HG03460 (cell line): ENCODE measurements at regions not wholly inside any gene's neighbourhood (a gene's known extent, or its start where the extent isn't known, plus 50 kb on each side); places are given as distances from the start of the nearest gene placed in this dataset.

ENCODE experiments used
- ATAC-seq: cut with Tn5 transposase; IDR thresholded peaks from one replicate; pipeline ENCODE4 v1.9.1; 2021; ENCODE audit not compliant: unreplicated experiment

DNA sequence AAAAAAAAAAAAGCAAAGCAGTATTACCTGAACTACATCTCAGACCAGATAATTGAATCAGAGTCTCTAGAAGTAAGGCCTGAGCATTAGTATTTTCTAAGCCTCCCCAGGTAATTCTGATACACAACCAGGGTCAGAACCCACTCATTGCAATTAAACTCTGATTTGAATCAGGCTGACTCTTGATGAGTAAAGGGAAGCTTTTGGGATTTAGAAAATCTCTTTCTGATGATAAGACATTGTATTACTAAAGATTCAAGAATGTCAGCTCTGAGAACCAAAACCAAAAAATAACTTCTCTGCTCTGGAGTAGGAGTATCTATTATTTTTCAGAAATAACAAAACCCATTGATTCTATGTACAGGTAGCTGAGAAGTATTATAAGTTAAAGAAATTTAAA lies 100.1 kb upstream of the COL21A1 start:
- ATAC-seq = no peak

- no peak for ATAC-seq
These were observed 99.6 kb upstream of the COL21A1 start for GRCh38 chr6:56346958-56347357.

DNA sequence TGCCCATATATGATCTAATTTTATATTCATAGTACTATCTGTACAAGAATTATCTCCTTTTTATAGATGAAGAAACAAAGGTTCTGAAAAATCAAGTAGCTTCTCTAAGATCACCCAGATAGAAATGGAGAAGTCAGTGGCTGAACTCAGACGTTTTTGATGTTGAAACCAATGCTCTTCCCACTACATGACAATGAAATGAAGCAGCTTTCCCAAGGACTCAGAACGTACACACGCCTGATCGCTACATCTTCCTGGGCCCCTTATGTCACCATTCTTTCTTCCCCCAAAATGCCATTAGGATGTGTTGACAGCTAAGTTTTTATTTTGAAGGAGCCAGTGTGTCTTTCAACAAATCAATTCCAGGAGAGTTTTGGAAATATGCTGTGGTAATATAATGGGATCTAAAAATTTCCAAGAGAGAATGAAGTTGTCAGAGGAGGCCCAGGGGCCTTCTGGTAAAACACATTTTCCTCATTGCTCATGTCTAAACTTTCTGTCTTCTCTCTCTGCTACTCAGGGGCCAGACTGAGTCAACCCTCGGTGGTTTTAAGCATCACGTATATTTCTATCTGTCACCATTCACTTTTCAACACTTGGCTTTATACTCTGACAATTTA lies 98.1 kb upstream of the COL21A1 start:
- no peak for ATAC-seq

GRCh38 chr6:56343295-56343694 lies 95.9 kb upstream of the COL21A1 start:
- ATAC-seq = no peak

DNA sequence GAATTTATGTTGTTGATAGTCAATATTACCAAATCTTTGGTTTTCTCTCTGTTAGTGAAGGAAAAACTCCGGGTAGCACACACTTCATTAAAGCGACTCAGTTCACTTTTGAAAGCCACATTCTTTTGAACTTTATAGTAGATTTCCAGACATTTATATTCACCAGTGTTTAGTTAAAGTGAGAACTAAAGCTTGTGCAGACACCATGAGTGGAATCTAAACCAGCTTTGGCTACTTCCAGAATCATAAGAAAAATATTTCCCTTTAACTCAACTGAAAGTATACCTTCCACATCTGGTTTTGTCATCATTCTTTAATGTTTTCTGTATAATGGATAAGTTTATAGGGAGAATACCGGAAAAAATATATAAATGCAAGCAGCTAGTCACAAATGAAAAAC lies 92.1 kb upstream of the COL21A1 start:
- ATAC-seq = no peak

DNA sequence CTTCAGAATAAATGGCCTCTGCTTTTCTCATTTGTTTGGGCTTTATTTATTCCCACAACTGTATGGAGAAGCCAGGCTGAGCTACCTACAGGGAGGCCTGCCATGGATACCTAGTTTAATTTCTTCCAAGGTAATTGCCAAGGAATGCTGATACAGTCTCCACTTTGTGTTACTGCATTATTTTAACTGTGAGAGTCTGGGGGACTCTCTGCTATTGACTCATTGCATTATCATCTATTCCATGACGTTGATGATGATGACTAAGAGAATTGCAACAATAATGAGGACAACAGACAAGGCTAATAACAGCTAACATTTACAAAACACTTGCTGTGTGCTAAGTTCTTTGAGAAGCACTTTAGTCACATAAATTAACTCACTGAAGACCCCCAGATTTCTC lies 88.3 kb upstream of the COL21A1 start:
- no peak for ATAC-seq

DNA sequence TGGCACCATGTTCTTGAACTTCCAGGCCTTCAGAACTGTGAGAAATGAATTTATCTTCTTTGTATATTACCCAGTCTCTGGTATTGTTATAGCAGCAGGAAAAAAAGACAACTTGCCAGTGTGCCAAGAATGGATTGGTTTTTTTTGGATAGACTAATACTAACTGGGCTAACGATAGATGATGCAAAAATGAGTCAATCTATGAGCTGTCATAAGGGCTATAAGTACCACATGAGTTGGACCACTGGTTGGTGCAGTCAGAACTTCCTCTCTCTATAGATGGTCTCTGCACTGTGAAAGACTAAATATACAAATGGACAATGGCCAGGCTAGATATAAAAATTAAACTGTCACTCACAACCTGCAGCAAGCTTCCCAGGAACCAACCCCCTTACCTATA lies 87.6 kb upstream of the COL21A1 start:
- no peak for ATAC-seq

- ATAC-seq = no peak
These were observed 82.1 kb upstream of the COL21A1 start for GRCh38 chr6:56329271-56330050.

DNA sequence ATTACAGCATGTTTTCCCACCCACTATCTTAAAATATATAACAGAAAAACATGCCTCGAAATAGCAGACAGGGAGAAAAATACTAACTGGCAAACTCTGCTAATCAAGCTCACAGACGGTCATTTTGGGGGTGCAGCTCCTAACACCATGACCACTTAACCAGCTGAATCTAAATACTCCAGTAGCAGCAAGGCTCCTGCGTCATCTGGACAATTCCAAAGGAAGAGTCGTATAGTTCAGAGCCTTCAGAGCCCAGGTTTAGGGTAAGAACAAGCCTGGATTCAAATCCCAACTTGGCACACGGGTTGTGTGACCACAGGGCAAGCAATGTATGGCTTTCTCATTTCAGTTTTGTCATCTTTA lies 81.3 kb upstream of the COL21A1 start:
- no peak for ATAC-seq

DNA sequence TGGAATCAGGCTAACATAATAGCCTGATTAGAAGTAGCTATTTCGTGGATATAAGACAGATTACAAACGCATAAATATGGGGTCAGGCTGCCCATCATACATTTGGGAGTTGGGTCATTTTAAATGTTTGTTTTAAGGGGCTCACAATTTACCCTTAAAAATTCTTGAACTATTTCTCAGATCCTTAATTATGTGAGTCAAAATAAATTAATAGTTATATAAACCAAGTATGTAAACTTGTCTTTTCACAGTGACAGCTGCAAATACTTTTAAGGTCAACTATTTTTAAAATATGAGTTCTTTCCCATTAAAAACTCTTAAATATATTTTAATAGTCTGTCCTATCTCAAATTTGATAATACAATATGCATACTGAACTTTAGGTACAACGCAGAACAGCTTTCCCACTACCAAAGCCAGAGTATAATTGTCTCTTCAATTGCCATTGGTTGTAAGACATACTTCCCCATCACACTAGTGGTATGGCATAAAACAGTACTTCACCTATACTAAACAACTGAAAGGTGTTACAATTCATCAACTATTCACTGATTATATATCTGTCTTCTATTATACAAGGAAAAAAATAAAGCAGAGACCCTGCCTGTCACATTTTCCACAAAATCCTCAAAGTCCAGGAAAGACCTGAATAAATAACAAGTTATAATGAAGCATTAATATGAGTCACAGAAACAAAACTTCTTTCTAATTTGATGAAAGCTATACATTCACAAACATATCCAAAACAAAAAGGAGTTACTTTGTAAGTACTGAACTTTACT lies 80.8 kb upstream of the COL21A1 start:
- ATAC-seq = no peak

GRCh38 chr6:56324396-56324795 lies 77.0 kb upstream of the COL21A1 start:
- ATAC-seq = no peak

GRCh38 chr6:56318851-56319250 lies 71.5 kb upstream of the COL21A1 start:
- ATAC-seq = no peak

GRCh38 chr6:56314683-56315523 lies 67.5 kb upstream of the COL21A1 start:
- ATAC-seq = no peak

DNA sequence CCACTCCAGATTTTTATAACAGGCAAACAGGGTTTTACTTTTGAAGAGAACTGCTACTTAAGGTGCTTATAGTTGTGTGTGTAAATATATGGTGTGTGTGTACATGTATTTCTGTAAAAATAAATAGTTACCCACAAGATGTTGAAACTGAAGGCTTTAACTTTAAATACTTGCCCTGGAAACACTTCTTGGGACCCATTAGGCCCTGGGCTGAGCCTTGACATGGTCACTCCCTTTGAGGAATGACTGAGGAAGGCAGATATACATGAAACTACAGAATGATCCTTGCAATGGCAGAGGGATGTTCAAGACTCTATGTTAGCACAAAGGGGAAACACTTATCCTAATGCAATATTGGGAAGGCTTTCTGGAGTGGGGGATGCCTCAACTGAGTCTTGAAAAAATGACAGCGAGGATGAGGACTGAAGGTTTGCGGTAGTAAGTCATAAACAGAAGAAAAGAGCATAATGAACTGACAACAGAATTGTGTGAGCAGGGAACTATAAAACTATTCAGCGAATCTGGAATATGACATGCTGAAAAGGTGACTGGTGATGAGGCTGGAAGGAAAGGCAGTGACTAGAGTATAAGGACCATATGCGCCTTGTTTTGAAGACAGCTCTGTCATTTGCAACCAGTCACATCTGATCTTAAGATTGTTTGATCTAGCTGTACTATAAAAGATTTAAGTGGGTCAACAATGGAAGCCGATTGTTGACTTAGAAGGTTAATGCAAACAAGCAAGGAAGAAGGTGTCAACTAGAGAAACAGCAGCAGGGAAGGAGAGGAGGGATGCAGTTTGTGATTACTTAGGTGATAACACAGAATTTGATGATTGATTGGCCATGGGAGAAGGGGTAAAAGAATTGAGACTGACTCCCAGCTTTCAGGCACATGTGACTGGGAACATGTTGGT lies 64.4 kb upstream of the COL21A1 start:
- no peak for ATAC-seq

DNA sequence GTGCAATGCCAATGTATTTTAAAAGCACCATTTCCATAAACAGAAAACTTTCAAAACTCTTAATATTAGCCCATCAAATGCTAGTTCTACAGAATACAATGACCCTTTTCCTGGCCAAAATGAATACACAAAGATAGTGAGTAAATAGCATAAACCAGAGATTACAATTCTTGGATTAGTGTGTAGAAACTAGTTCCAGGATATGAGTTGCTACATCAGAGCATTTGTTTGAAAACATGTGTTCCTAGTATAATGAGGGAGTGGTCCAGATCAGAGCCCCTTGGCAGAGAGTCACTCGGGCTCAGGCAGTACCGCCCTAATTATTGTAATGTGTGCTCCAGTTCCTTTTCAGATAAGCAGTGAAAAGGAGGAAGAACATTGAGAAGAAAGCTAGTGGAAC lies 63.7 kb upstream of the COL21A1 start:
- ATAC-seq = no peak

DNA sequence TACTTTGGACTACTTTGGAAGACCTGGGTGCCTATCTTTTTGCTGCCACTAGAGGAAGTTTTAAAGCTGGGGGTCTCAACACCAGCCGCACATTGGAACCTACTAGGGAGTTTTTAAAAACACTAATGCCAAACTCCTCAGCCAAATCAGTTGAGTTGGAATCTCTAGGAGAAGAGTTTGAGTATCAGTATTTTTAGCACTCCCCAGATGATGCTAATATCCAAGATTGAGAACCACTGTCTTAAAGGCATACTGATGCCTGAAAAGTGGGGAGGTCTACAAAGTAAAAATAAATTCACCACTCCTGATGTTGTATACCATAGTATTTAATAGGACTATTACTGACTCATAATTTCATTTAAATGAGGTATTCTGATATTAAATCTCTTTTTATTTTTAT lies 62.9 kb upstream of the COL21A1 start:
- ATAC-seq = no peak

- ATAC-seq = no peak
These were observed 52.5 kb upstream of the COL21A1 start for GRCh38 chr6:56299916-56300315.

- no peak for ATAC-seq
These were observed 49.9 kb upstream of the COL21A1 start for GRCh38 chr6:56297022-56297989.
